Brain microvascular endothelial cell (primary cell): ENCODE measurements at regions not wholly inside any gene's neighbourhood (a gene's known extent, or its start where the extent isn't known, plus 50 kb on each side); places are given as distances from the start of the nearest gene placed in this dataset.
"Not testable (repeated sequence)": the region's sequence is repeated elsewhere in the genome, so short reads cannot be mapped to it uniquely, and the experiment has no call there.

Experiments
- DNase-seq: peaks from one replicate; pipeline ENCODE4 v3.0.0-alpha.2; 2020
- H3K27ac ChIP-seq: fragments of 250-450 bp; sonication (Bioruptor Pico); 2 replicates; pipeline ENCODE4 v1.5.1; 2020; ENCODE audit warnings: mild to moderate bottlenecking, moderate library complexity
- H3K27me3 ChIP-seq: fragments of 250-450 bp; sonication (Bioruptor Pico); replicated peaks from 2 replicates; pipeline ENCODE4 v1.5.1; 2020; ENCODE audit warnings: mild to moderate bottlenecking
- H3K36me3 ChIP-seq: fragments of 250-450 bp; sonication (Bioruptor Pico); replicated peaks from 2 replicates; pipeline ENCODE4 v1.5.1; 2020; ENCODE audit warnings: mild to moderate bottlenecking
- H3K4me3 ChIP-seq: 2 replicates; pipeline ENCODE4 v1.5.1; 2011; ENCODE audit warnings: low read depth, mild to moderate bottlenecking, control low read depth, low read length, moderate library complexity
- in situ Hi-C: cut with HindIII; loops from 2 replicates; pipeline ENCODE4 v1.10.0; 2017; ENCODE audit warnings: low sequenced_read_pairs, low pct_ligation_motif_present
- TF ChIP-seq, protein P1 (sequence below): IDR thresholded peaks from 2 replicates; pipeline ENCODE4 v1.5.1; 2011; ENCODE audit warnings: low read depth, mild to moderate bottlenecking, moderate library complexity, low read length, control low read depth, inconsistent platforms; ENCODE audit errors: missing control alignments

DNA sequence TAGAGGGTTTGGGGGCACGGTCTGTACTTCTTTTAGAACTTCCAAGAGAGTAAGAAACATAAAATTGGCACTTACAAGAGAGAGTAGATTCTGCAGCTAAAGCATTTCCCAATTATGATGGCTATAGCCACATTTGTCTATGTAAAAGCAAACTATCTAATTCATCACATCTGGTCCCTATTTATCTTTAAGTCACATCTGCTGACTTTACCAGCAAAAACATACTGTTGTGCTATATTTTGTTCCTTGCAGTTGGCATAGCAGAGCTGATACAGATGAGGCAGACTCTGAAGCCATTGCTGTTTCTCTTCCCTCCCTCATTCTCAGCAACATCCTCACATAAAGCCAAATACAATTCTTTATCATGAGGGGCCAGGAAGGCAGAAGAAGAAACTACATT is 1533.5 kb upstream of the RAG2 start:
- no peak overlapping the region for H3K4me3 ChIP-seq
- no peaks in the 10 kb centered on the region for H3K36me3 ChIP-seq
- TF ChIP-seq, protein P1, sequence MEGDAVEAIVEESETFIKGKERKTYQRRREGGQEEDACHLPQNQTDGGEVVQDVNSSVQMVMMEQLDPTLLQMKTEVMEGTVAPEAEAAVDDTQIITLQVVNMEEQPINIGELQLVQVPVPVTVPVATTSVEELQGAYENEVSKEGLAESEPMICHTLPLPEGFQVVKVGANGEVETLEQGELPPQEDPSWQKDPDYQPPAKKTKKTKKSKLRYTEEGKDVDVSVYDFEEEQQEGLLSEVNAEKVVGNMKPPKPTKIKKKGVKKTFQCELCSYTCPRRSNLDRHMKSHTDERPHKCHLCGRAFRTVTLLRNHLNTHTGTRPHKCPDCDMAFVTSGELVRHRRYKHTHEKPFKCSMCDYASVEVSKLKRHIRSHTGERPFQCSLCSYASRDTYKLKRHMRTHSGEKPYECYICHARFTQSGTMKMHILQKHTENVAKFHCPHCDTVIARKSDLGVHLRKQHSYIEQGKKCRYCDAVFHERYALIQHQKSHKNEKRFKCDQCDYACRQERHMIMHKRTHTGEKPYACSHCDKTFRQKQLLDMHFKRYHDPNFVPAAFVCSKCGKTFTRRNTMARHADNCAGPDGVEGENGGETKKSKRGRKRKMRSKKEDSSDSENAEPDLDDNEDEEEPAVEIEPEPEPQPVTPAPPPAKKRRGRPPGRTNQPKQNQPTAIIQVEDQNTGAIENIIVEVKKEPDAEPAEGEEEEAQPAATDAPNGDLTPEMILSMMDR, result no peak
- H3K27ac ChIP-seq, result no peak overlapping the region
- no peak for DNase-seq
- in situ Hi-C loops, result no loop called here
- H3K27me3 ChIP-seq, result no peaks in the 10 kb centered on the region

DNA sequence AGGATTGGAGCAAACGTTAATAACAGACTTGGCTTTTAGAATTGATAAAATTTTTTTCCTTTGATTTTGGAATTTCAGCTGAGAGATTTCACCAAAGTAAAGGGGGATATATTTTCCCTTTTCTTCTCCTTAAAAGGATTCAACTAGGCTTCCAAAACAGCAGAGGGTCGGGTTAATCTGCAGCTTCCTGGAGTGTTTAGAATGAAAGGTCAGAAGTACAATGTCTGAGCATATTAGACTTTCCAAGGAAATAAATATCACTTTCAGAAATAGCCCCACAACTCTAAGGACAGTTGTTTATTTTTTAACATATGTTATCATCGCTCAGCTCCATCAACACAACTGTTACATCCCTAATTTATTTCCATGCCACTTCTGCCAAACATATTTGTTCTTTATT is 1532.9 kb upstream of the RAG2 start:
- in situ Hi-C loops, result no loop called here
- Histone ChIP-seq H3K27me3 (no peaks in the 10 kb centered on the region), H3K36me3 (no peaks in the 10 kb centered on the region), H3K4me3 (no peak overlapping the region), H3K27ac (no peak overlapping the region)
- TF ChIP-seq, protein P1, result no peak
- DNase-seq, result no peak

DNA sequence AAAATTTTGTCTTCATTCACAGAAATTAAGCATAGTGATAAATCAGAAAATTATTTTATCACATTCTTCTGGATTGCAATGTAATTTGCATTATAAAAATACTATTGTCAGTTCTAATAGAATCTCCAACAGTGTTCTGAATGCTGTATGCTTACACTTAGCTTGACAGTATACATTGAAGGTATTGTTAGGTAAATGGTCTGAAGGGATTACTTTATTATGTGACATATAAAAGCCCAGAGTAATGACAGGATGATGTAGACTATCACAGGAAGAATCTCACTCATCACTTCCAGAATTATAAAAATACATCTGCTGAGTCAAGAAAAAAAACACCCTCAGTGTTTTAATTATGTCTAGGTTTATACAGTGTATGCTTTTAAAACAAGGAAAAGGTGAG is 1532.5 kb upstream of the RAG2 start:
- in situ Hi-C loops, result no loop called here
- TF ChIP-seq, protein P1, result no peak
- no peak overlapping the region for H3K4me3 ChIP-seq

DNA sequence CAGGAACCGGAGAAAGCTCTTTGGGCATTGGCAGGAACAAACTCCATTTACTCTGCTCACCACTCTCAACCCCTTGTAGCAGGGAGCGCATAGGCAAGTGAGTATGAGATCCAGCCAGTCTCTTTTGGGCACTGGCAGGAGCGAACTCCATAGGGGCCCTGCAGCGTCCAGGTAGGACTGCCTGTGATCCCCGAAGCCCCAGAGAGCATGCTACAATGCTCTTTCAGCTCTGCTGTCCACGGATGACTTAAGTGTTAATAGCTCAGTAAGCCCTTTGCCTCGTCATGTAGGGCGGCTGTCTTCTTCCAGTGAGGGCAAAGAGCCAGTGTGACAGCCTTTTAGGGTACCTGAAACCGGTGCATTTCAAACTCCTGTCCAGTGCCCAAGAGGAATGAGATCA is 1525.6 kb upstream of the RAG2 start:
- TF ChIP-seq, protein P1, result no peak
- in situ Hi-C loops, result no loop called here
- no peaks in the 10 kb centered on the region for H3K27me3 ChIP-seq
- no peak overlapping the region for H3K27ac ChIP-seq
- no peaks in the 10 kb centered on the region for H3K36me3 ChIP-seq
- H3K4me3 ChIP-seq, result no peak overlapping the region
- DNase-seq, result no peak

More for the DNA sequence above, 1532.5 kb upstream of the RAG2 start:
- no peaks in the 10 kb centered on the region for H3K36me3 ChIP-seq
- H3K27me3 ChIP-seq, result no peaks in the 10 kb centered on the region
- H3K27ac ChIP-seq, result no peak overlapping the region
- DNase-seq, result no peak

DNA sequence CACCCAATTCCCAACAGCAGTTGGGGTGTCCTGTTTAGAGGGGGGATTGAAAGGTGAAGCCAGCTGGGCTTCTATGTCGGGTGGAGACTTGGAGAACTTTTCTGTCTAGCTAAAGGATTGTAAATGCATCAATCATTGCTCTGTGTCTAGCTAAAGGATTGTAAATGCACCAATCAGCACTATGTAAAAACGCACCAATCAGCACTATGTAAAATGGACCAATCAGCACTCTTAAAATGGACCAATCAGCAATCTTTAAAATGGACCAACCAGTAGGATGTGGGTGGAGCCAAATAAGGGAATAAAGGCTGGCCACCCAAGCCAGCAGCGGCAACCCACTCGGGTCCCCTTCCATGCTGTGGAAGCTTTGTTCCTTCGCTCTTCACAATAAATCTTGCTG is 1518.6 kb upstream of the RAG2 start:
- H3K4me3 ChIP-seq, H3K27ac ChIP-seq, H3K36me3 ChIP-seq, H3K27me3 ChIP-seq, in situ Hi-C loops, DNase-seq: not testable (repeated sequence)

DNA sequence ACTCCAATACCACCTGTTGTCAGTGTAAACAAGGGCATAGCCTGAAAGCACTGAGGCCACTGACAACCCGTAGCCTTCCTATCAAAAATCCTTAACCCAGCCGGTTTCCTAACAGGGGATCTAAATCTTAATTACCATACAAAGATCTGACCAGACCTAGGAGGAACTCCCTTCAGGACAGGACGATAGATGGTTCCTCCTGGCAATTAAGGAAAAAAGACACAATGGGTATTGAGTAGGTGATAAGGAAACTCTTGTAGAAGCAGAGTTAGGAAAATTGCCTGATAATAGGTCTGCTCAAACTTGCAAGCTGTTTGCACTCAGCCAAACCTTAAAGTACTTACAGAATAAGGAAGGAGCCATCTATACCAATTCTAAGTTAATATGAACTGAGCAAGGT is 1517.3 kb upstream of the RAG2 start:
- DNase-seq, H3K27me3 ChIP-seq, H3K27ac ChIP-seq, H3K36me3 ChIP-seq, in situ Hi-C loops, H3K4me3 ChIP-seq: not testable (repeated sequence)

DNA sequence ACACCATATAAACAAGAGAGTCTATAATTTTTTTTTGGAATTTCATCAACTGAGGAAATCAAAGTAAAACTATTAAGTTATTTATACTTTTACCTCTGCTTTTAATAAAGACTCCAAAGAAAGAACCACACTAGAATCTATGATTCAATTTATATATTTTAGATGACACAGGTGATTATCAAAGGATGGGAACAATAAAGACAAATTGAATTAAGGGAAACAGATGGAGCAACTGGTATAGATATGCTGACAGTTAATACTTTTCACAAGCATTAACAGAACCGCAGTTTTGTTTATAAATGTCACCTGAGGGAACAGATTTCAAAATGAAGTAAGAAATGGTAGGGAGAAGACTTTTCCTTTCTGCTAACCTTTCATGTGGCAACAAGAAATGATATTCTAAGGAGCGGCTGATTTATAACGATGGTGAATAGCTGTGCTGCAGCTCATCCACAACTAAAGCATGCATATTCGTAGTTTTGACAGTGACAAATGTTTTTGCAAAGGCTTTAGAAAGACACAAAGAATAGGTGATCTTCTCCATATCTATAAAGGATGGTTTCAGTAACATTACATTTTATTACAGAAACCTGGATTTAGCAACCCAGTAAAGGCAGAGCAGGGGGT is 1502.9 kb upstream of the RAG2 start:
- Histone ChIP-seq H3K27ac (no peak overlapping the region), H3K27me3 (no peaks in the 10 kb centered on the region), H3K4me3 (no peak overlapping the region), H3K36me3 (no peaks in the 10 kb centered on the region)
- TF ChIP-seq, protein P1, result no peak
- in situ Hi-C loops, result no loop called here
- no peak for DNase-seq
